RWPE1 (cell line): ENCODE measurements at regions not wholly inside any gene's neighbourhood (a gene's known extent, or its start where the extent isn't known, plus 50 kb on each side); places are given as distances from the start of the nearest gene placed in this dataset.
"Not testable (repeated sequence)": the region's sequence is repeated elsewhere in the genome, so short reads cannot be mapped to it uniquely, and the experiment has no call there.

Experiments
- CTCF ChIA-PET: fragments of 350-600 bp; sonication (Branson Sonifier 250); formaldehyde crosslinking; extraction: SDS; loops from one replicate; lab custom pipeline; 2021; lab: Yijun Ruan, JAX
- POLR2A ChIA-PET: fragments of 400-600 bp; formaldehyde crosslinking; extraction: SDS; loops from one replicate; lab custom pipeline; 2020; ENCODE audit warnings: antibody characterized with exemption; ENCODE audit not compliant: low non-redundant PET; lab: Yijun Ruan, JAX
- DNase-seq: peaks from one replicate; pipeline ENCODE4 v3.0.0; 2012; ENCODE audit warnings: low spot score
- H3K27ac ChIP-seq: fragments of 450-650 bp; 2 replicates; pipeline ENCODE4 v1.5.1; 2017
- TF ChIP-seq, protein P1 (sequence below): fragments of 450-650 bp; conservative IDR thresholded peaks from 2 replicates; pipeline ENCODE4 v1.5.1; 2017; ENCODE audit warnings: low read depth, mild to moderate bottlenecking

DNA sequence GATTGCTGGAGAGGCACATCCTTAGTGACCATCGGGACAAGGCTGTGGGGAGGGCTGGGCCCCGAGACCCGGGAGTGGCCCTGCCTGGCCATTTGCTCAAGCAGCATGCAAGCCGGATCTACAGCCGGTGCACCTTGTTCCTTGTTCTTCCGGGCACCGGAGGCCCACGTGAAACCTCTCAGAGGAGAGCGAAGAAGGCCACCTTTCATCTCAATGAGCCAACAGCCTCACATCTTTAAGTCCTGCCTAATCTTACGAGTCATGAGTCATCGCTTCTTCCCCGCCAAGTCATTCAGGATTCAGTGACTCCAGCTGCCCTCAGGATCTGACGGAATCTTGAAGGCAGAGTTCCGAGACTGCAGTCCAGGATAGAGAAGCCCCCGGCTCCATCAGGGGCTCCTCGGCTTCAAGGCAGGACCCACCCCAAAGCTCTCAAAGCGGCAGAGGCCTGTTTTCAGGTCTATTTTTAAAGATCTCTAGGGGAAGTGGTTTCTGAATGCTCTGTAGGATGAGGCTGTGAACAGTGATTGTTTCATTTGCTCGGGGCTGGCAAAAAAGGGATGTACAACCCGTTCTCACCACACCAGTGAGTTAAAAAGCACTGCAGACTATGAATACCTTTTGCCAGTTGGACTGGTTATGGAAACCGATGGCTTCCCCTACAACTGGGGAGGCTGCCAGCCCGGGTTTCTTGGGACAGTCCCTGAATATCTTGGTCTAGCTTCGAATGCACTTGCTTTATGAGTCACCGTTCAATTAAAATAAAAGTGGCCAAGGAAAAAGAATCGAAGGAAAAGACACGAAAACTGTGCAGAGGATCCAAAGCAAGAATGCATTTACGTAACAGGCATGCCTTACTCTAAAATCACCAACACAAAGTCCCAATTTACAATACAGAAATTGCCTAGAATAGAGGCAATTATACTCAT lies 57.2 kb upstream of the ECHDC3 start:
- peak overlapping the region; percentile 92 for H3K27ac ChIP-seq
- DNase-seq = peak; percentile 92
- CTCF ChIA-PET = interaction anchor here (0.7 kb wide), 1 partner anchor 93 kb away, joined by 3 read pairs; no protein-coding TSS in a partner anchor
- POLR2A ChIA-PET = interaction anchor here (0.6 kb wide), 2 partner anchors 31 to 49 kb away, joined by 3 to 4 read pairs; no protein-coding TSS in a partner anchor
- TF ChIP-seq, protein P1, sequence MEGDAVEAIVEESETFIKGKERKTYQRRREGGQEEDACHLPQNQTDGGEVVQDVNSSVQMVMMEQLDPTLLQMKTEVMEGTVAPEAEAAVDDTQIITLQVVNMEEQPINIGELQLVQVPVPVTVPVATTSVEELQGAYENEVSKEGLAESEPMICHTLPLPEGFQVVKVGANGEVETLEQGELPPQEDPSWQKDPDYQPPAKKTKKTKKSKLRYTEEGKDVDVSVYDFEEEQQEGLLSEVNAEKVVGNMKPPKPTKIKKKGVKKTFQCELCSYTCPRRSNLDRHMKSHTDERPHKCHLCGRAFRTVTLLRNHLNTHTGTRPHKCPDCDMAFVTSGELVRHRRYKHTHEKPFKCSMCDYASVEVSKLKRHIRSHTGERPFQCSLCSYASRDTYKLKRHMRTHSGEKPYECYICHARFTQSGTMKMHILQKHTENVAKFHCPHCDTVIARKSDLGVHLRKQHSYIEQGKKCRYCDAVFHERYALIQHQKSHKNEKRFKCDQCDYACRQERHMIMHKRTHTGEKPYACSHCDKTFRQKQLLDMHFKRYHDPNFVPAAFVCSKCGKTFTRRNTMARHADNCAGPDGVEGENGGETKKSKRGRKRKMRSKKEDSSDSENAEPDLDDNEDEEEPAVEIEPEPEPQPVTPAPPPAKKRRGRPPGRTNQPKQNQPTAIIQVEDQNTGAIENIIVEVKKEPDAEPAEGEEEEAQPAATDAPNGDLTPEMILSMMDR = no peak

DNA sequence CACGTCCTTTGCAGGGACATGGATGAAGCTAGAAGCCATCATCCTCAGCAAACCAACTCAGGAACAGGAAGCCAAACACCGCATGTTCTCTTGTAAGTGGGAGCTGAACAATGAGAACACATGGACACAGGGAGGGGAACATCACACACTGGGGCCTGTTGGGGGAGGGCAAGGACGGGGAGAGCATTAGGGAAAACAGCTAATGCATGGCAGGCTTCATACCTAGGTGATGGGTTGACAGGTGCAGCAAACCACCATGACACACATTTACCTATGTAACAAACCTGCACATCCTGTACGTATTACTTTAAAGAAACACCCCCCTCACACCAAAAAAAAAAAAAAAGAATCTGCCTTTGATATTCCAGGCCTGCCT lies 57.9 kb upstream of the ECHDC3 start:
- DNase-seq, POLR2A ChIA-PET, CTCF ChIA-PET: not testable (repeated sequence)
- peak overlapping the region; percentile 92 for H3K27ac ChIP-seq

DNA sequence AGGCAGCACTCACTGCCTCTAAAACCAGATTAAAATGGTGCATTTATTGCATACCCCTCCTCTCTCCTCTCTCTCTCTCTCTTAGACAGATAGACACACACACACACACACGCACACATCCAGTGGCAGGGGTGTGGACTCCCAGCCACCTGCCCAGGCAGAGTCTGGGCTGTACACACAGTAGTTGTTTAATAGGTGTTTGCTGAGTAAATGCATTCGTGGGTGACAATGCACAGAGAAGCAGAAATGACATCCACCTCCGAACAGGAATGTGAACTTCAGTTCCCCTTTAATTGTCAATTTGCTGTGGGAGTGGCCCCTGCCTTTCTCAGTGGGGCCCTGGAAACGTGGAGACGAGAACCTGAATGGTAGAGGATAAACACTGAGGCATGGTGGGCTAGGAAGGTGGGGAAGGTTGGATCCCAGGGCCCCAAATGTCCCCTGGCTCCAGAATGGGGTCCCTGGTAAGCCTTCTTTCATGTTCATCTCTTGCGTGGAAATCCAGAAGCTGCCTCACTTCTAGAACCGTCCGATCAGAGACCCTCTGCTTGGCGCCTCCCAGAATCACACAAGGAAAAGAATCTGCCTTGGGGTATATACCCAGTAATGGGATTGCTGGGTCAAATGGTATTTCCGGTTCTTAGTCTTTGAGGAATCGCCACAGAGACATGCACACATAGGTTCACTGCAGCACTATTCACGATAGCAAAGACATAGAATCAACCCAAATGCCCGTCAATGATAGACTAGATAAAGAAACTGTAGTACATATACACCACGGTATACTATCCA lies 58.5 kb upstream of the ECHDC3 start:
- TF ChIP-seq, protein P1 = no peak
- POLR2A ChIA-PET = no interaction called here
- no peak overlapping the region for H3K27ac ChIP-seq
- no peak for DNase-seq
- CTCF ChIA-PET = no interaction called here

DNA sequence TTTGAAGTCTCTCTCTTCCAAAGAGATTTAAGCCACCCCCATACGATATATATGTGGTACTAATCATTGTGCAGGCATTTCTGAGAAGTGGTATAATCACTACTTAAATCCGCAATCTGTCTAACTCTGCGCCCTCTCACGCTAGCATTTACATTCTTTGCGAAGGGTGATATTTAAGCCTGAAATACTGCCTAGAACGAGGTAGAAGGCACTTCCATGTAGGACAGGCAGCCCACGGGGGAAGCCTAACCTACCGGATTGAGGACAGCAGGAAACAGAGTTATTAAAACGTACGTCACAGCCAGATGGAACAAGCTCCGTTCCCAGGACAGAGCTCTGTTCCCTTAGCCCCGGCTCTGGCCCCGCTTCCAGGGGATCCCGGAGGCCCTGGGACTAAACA lies 59.3 kb upstream of the ECHDC3 start:
- DNase-seq = no peak
- TF ChIP-seq, protein P1 = no peak
- POLR2A ChIA-PET = no interaction called here
- CTCF ChIA-PET = interaction anchor here (0.5 kb wide), 1 partner anchor 117 kb away, joined by 3 read pairs; no protein-coding TSS in a partner anchor
- H3K27ac ChIP-seq = no peak overlapping the region

DNA sequence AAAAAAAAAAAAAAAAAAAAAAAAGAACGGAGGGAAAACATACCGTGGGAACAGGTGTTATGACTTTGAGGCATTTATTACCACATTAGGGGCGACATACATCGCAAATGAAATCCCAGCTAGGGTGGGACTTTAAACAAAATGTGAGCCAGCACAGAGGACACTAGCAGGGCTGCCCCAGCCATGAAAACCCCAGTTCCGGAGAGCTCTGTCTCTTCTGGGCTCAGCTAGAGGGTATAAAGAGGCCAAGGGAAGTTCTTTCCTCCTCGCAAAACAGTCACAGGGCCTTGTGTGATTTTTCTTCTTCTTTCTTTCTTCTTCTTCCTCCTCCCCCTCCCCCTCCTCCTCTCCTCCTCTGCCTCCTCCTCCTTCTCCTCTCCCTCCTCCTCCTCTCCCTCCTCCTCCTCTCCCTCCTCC lies 59.9 kb upstream of the ECHDC3 start:
- DNase-seq = no peak
- TF ChIP-seq, protein P1 = no peak
- H3K27ac ChIP-seq = no peak overlapping the region
- ChIA-PET POLR2A (no interaction called here), CTCF (interaction anchor here (0.5 kb wide), 1 partner anchor 118 kb away, joined by 3 read pairs; no protein-coding TSS in a partner anchor)

DNA sequence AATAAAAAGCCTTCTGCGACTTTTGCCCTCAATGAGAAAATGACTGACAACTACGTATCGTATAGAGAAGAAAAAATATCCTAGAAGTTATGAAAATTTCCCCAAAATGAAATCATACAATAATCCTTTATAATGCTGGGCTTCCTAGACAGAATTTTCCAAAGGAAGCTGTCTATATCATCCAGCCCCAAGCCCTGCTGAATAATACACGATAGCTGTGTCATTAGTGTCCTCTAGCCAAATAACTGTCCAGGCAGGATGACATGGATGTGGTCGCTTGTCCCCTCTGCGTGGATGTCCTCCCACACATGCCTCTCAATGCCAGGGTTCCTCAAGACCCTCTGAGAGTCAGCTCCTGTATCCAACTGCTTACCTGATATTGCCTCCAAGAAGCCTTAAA lies 61.7 kb upstream of the ECHDC3 start:
- TF ChIP-seq, protein P1 = no peak
- no peak for DNase-seq
- POLR2A ChIA-PET = no interaction called here
- H3K27ac ChIP-seq = no peak overlapping the region
- CTCF ChIA-PET = no interaction called here
